A673 (cell line): ENCODE measurements at regions not wholly inside any gene's neighbourhood (a gene's known extent, or its start where the extent isn't known, plus 50 kb on each side); places are given as distances from the start of the nearest gene placed in this dataset.

Experiments used
- EZH2 ChIP-seq: fragments of 200-600 bp; sonication (generic); IDR thresholded peaks from 2 replicates; pipeline ENCODE4 v1.6.1; 2017; ENCODE audit warnings: borderline replicate concordance, low read depth, mild to moderate bottlenecking, mixed read lengths, antibody characterized with exemption, low read length; ENCODE audit not compliant: poor library complexity, severe bottlenecking
- TF ChIP-seq, protein P1 (sequence below): fragments of 300-800, 200-600 bp; sonication (generic); conservative IDR thresholded peaks from 2 replicates; pipeline ENCODE4 v1.5.1; 2017; ENCODE audit warnings: low read depth, mild to moderate bottlenecking, antibody characterized with exemption, low read length, moderate library complexity, mixed read lengths

DNA sequence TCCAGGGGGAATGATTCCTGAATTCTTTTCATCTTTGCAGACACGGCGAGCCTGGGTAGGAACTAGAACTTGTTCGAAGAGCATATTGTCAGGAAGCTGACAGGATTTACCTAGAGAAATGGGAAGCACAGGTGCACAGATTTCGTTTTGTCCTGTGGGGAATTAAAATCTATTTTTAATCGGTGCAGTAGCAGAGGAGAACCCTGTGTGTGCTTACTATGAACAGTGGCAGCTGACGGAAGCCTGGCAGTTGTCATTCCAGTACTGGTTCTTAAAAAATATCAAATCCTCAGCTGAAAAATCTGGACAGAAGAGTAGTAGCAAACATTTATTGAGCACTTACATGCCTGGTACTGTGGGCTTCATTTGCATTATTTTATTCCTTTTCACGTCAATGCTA is 609.0 kb downstream of the QKI start:
- no peak for TF ChIP-seq EZH2
- TF ChIP-seq, protein P1, sequence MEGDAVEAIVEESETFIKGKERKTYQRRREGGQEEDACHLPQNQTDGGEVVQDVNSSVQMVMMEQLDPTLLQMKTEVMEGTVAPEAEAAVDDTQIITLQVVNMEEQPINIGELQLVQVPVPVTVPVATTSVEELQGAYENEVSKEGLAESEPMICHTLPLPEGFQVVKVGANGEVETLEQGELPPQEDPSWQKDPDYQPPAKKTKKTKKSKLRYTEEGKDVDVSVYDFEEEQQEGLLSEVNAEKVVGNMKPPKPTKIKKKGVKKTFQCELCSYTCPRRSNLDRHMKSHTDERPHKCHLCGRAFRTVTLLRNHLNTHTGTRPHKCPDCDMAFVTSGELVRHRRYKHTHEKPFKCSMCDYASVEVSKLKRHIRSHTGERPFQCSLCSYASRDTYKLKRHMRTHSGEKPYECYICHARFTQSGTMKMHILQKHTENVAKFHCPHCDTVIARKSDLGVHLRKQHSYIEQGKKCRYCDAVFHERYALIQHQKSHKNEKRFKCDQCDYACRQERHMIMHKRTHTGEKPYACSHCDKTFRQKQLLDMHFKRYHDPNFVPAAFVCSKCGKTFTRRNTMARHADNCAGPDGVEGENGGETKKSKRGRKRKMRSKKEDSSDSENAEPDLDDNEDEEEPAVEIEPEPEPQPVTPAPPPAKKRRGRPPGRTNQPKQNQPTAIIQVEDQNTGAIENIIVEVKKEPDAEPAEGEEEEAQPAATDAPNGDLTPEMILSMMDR: no peak
